ENCODE measurements at regions not wholly inside any gene's neighbourhood (a gene's known extent, or its start where the extent isn't known, plus 50 kb on each side); places are given as distances from the start of the nearest gene placed in this dataset.

DNA sequence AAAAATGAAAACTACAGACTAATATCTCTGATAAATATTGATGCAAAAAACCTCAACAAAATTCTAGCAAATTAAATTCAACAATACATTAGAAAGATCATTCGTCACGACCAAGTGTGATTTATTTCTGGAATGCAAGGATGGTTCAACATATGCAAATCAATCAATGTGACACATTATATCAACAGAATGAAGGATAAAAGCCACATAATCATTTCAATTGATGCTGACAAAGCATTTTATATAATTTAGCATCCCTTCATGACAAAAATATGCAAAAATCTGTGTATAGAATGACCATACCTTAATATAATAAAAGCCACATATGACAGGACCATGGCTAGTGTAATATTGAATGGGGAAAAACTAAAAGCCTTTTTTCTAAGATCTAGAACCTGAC lies 457.2 kb upstream of the SPANXN1 start:
- Mint-ChIP-seq H3K9me3 (peaks cover 90% of the 10 kb centered on the region), H3K4me1 (no peaks in the 10 kb centered on the region), H3K27me3 (ENCODE audit: low read depth) (no peaks in the 10 kb centered on the region), H3K27ac (no peak overlapping the region), H3K36me3 (peaks cover 2% of the 10 kb centered on the region), H3K4me3 (no peak overlapping the region)
- DNase-seq (ENCODE audit: low spot score in 2 of 2, unreplicated experiment in 2 of 2) = no peak
- TF ChIP-seq, protein P1, sequence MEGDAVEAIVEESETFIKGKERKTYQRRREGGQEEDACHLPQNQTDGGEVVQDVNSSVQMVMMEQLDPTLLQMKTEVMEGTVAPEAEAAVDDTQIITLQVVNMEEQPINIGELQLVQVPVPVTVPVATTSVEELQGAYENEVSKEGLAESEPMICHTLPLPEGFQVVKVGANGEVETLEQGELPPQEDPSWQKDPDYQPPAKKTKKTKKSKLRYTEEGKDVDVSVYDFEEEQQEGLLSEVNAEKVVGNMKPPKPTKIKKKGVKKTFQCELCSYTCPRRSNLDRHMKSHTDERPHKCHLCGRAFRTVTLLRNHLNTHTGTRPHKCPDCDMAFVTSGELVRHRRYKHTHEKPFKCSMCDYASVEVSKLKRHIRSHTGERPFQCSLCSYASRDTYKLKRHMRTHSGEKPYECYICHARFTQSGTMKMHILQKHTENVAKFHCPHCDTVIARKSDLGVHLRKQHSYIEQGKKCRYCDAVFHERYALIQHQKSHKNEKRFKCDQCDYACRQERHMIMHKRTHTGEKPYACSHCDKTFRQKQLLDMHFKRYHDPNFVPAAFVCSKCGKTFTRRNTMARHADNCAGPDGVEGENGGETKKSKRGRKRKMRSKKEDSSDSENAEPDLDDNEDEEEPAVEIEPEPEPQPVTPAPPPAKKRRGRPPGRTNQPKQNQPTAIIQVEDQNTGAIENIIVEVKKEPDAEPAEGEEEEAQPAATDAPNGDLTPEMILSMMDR (IDR thresholded peaks at IDR 0.05; ENCODE audit: unreplicated experiment) = no peak

DNA sequence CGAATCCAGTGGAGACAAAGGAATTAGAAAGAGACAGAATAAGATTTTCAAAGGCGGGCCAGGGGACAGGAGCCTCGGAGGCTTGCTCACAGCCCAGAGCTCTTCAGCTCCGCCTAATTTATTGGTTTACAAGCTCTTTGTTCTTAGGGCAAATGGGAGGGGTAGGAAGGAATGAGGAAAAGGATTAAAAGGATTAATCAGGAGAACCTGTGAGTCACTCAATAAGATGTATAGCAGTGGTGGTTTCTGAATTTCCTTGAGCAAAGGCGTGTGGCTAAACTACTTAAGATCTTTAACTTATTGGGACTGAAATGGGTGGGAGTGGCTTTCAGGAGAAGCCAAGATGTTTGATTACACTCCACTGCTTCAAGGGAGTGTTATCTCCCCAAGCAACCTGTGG lies 456.0 kb upstream of the SPANXN1 start:
- no peaks in the 10 kb centered on the region for H3K27me3 Mint-ChIP-seq (ENCODE audit: low read depth)
- no peak overlapping the region for H3K4me3 Mint-ChIP-seq
- H3K27ac Mint-ChIP-seq = no peak overlapping the region
- DNase-seq (ENCODE audit: low spot score in 2 of 2, unreplicated experiment in 2 of 2) = no peak
- peaks cover 84% of the 10 kb centered on the region for H3K9me3 Mint-ChIP-seq
- H3K4me1 Mint-ChIP-seq = no peaks in the 10 kb centered on the region
- peaks cover 2% of the 10 kb centered on the region for H3K36me3 Mint-ChIP-seq
- TF ChIP-seq, protein P1 (IDR thresholded peaks at IDR 0.05; ENCODE audit: unreplicated experiment) = no peak

DNA sequence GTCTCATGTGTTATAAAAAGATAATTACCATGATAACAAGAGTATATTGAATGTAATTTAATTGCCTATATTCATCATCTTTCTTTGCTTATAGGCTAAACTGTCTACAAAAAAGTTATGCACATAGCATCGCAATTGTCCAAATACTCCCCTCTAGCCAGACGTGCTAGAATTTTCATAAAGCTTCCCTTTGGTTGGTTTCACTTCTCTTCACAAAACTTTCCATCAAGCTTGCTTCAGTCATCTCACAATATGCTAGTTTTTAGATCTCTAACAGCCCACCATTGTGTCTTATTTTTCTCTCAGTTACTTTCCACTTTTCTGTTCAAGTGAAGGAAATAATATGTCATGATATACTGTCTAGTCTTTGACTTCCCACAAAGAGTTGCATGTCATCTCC lies 448.3 kb upstream of the SPANXN1 start:
- Mint-ChIP-seq H3K27me3 (ENCODE audit: low read depth) (no peaks in the 10 kb centered on the region), H3K4me1 (no peaks in the 10 kb centered on the region), H3K9me3 (peaks cover 42% of the 10 kb centered on the region), H3K4me3 (no peak overlapping the region), H3K27ac (no peak overlapping the region), H3K36me3 (no peaks in the 10 kb centered on the region)
- TF ChIP-seq, protein P1 (IDR thresholded peaks at IDR 0.05; ENCODE audit: unreplicated experiment) = no peak
- DNase-seq (ENCODE audit: low spot score in 2 of 2, unreplicated experiment in 2 of 2) = no peak

- no peak for DNase-seq (ENCODE audit: low spot score in 2 of 2, unreplicated experiment in 2 of 2)
- TF ChIP-seq, protein P1 (IDR thresholded peaks at IDR 0.05; ENCODE audit: unreplicated experiment) = no peak
- peaks cover 38% of the 10 kb centered on the region for H3K9me3 Mint-ChIP-seq
These were observed 445.5 kb upstream of the SPANXN1 start for GRCh38 chrX:144801786-144802185.

GRCh38 chrX:144809025-144809424 lies 438.3 kb upstream of the SPANXN1 start:
- no peak overlapping the region for H3K27ac Mint-ChIP-seq
- no peak overlapping the region for H3K4me3 Mint-ChIP-seq
- H3K9me3 Mint-ChIP-seq = peaks cover 40% of the 10 kb centered on the region
- H3K4me1 Mint-ChIP-seq = no peaks in the 10 kb centered on the region
- no peaks in the 10 kb centered on the region for H3K36me3 Mint-ChIP-seq
- no peaks in the 10 kb centered on the region for H3K27me3 Mint-ChIP-seq (ENCODE audit: low read depth)
- TF ChIP-seq, protein P1 (IDR thresholded peaks at IDR 0.05; ENCODE audit: unreplicated experiment) = no peak
- DNase-seq (ENCODE audit: low spot score in 2 of 2, unreplicated experiment in 2 of 2) = no peak

More at GRCh38 chrX:144801786-144802185, 445.5 kb upstream of the SPANXN1 start:
- Mint-ChIP-seq H3K27me3 (ENCODE audit: low read depth) (no peaks in the 10 kb centered on the region), H3K4me1 (no peaks in the 10 kb centered on the region), H3K4me3 (no peak overlapping the region), H3K36me3 (no peaks in the 10 kb centered on the region), H3K27ac (no peak overlapping the region)

GRCh38 chrX:144810539-144810938 lies 436.8 kb upstream of the SPANXN1 start:
- Mint-ChIP-seq H3K27ac (no peak overlapping the region), H3K4me1 (no peaks in the 10 kb centered on the region), H3K4me3 (no peak overlapping the region), H3K36me3 (no peaks in the 10 kb centered on the region), H3K9me3 (peaks cover 48% of the 10 kb centered on the region), H3K27me3 (ENCODE audit: low read depth) (no peaks in the 10 kb centered on the region)
- TF ChIP-seq, protein P1 (IDR thresholded peaks at IDR 0.05; ENCODE audit: unreplicated experiment) = no peak
- DNase-seq (ENCODE audit: low spot score in 2 of 2, unreplicated experiment in 2 of 2) = no peak

Measured in mesothelial cell of epicardium (in vitro differentiated cells).